RWPE2 (cell line): ENCODE measurements at regions not wholly inside any gene's neighbourhood (a gene's known extent, or its start where the extent isn't known, plus 50 kb on each side); places are given as distances from the start of the nearest gene placed in this dataset.

Experiments
- ATAC-seq: fragments of 200-7000 bp; cut with Tn5 transposase; 3 replicates; pipeline ENCODE4 v1.9.1; 2021; ENCODE audit warnings: low read depth
- DNase-seq: peaks from one replicate; pipeline ENCODE4 v3.0.0-alpha.2; 2020; ENCODE audit warnings: low spot score
- H3K27ac ChIP-seq: fragments of 450-650 bp; 2 replicates; pipeline ENCODE4 v1.5.1; 2017; ENCODE audit warnings: mild to moderate bottlenecking; ENCODE audit not compliant: poor library complexity, severe bottlenecking
- H3K27me3 ChIP-seq: fragments of 250-450 bp; sonication (Bioruptor Pico); 2 replicates; pipeline ENCODE4 v1.5.1; 2021; ENCODE audit warnings: mild to moderate bottlenecking, moderate library complexity; ENCODE audit not compliant: insufficient read depth, poor library complexity, severe bottlenecking
- H3K36me3 ChIP-seq: fragments of 250-450 bp; sonication (Bioruptor Pico); 2 replicates; pipeline ENCODE4 v1.5.1; 2020; ENCODE audit warnings: low read depth, mild to moderate bottlenecking, moderate library complexity
- H3K4me1 ChIP-seq: fragments of 250-450 bp; sonication (Bioruptor Pico); 2 replicates; pipeline ENCODE4 v1.5.1; 2021; ENCODE audit warnings: mild to moderate bottlenecking, moderate library complexity; ENCODE audit not compliant: insufficient read depth, poor library complexity, severe bottlenecking
- H3K4me3 ChIP-seq: fragments of 250-450 bp; sonication (Bioruptor Pico); 2 replicates; pipeline ENCODE4 v1.5.1; 2021; ENCODE audit warnings: mild to moderate bottlenecking, moderate library complexity; ENCODE audit not compliant: severe bottlenecking
- H3K9me3 ChIP-seq: fragments of 250-450 bp; sonication (Bioruptor Pico); 2 replicates; pipeline ENCODE4 v1.5.1; 2021; ENCODE audit warnings: mild to moderate bottlenecking, moderate library complexity; ENCODE audit not compliant: severe bottlenecking
- CTCF ChIP-seq: fragments of 450-650 bp; IDR thresholded peaks from one replicate; pipeline ENCODE4 v1.5.1; 2017; ENCODE audit warnings: mild to moderate bottlenecking, moderate library complexity; ENCODE audit not compliant: poor library complexity, severe bottlenecking

- peak; percentile 38 for TF ChIP-seq CTCF
- Histone ChIP-seq H3K36me3 (no peaks in the 10 kb centered on the region), H3K4me1 (no peaks in the 10 kb centered on the region), H3K27ac (no peak overlapping the region), H3K27me3 (no peaks in the 10 kb centered on the region), H3K4me3 (no peak overlapping the region), H3K9me3 (no peaks in the 10 kb centered on the region)
- DNase-seq (no peak), ATAC-seq (peak; percentile 27; the same call in 1 of the 3 replicates)
Measured at GRCh38 chr10:117860823-117861222, 185.9 kb downstream of the RAB11FIP2 start.

DNA sequence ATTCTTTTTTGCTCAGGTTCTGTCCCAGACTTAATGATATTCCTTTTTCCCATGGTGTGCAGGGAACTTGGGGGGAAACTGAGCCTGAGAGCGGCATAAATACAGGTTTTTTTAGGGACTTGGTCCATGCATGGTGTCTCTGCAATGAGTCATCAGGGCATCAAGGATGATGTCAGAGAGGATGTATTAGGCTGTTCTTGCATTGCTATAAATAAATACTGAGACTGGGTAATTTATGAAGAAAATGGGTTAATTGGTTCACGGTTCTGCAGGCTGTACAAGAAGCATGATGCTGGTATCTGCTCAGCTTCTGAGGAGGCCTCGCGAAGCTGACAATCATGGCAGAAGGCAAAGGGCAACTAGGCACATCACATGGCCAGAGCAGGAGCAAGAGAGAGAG, 185.4 kb downstream of the RAB11FIP2 start:
- H3K4me3 ChIP-seq: no peak overlapping the region
- H3K36me3 ChIP-seq: no peaks in the 10 kb centered on the region
- no peaks in the 10 kb centered on the region for H3K9me3 ChIP-seq
- TF ChIP-seq CTCF: no peak
- no peaks in the 10 kb centered on the region for H3K4me1 ChIP-seq
- ATAC-seq: no peak
- no peak overlapping the region for H3K27ac ChIP-seq
- no peak for DNase-seq
- no peaks in the 10 kb centered on the region for H3K27me3 ChIP-seq

DNA sequence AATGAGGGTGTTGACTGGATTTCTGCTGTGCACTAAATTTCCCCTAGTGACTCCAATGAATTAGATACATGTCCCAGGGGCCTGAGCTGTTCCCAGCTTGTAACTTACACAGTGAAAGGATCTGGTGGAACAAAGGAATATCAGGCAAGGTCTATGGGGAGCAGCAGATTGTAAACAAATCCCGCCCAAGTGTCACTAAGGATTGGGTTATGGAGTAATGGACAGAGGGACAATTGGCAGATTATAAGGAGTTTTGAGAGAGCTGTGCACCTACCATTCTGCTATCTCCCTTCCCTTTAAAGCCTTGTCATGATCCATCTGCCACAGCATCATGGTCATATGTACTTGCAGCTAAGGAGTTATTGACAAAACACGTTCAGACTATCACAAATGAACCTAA, 183.0 kb downstream of the RAB11FIP2 start:
- no peak for TF ChIP-seq CTCF
- Histone ChIP-seq H3K4me3 (no peak overlapping the region), H3K27me3 (no peaks in the 10 kb centered on the region), H3K4me1 (no peaks in the 10 kb centered on the region), H3K9me3 (no peaks in the 10 kb centered on the region), H3K27ac (no peak overlapping the region), H3K36me3 (no peaks in the 10 kb centered on the region)
- no peak for ATAC-seq
- no peak for DNase-seq

DNA sequence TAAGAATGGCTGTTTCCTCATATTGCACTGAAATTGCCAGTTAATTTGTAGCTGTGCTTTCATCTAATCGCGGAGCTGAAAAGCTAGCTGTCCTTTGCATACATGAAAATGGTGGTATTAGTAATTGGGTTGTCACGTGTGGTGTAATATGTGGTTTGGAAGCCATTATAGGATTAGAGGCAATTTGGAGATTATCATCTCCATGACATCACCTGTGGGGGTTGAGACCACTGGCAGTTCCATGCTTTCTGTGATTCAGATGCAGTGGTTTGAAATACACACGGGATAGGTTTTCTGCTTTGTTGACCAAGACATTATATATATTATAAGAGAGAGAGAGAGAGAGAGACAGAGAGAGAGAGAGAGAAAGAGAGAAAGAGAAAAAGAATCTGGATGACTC, 180.8 kb downstream of the RAB11FIP2 start:
- TF ChIP-seq CTCF: no peak
- DNase-seq (no peak), ATAC-seq (no peak)
- H3K36me3 ChIP-seq: no peaks in the 10 kb centered on the region
- H3K4me1 ChIP-seq: no peaks in the 10 kb centered on the region
- H3K9me3 ChIP-seq: no peaks in the 10 kb centered on the region
- H3K27me3 ChIP-seq: no peaks in the 10 kb centered on the region
- no peak overlapping the region for H3K4me3 ChIP-seq
- no peak overlapping the region for H3K27ac ChIP-seq

DNA sequence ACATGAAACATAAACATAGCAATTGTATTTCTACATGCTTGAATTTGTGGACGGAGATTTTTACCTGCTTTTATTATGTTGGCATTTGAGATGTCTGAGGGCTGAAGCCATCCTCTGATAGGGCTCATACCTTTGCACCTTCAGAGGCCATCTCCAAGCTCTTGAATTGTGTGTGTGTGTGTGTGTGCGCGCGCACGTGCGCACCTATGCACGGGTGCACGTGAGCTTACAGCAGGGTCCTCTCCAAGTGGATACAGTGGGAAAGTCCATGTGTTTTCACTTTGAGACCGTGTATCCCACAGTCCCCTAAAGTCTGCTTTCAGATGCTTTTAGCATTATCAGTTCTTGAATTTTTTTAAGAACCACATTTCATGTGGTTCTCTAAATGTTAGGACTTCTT, 178.6 kb downstream of the RAB11FIP2 start:
- Histone ChIP-seq H3K36me3 (no peaks in the 10 kb centered on the region), H3K4me3 (no peak overlapping the region), H3K27me3 (peaks cover 14% of the 10 kb centered on the region), H3K4me1 (no peaks in the 10 kb centered on the region), H3K27ac (no peak overlapping the region), H3K9me3 (no peaks in the 10 kb centered on the region)
- no peak for DNase-seq
- no peak for TF ChIP-seq CTCF
- ATAC-seq: no peak
